ENCODE measurements at regions not wholly inside any gene's neighbourhood (a gene's known extent, or its start where the extent isn't known, plus 50 kb on each side); places are given as distances from the start of the nearest gene placed in this dataset.
A peak's percentile ranks its signal among the peaks of the same experiment; 100 is the strongest.

DNA sequence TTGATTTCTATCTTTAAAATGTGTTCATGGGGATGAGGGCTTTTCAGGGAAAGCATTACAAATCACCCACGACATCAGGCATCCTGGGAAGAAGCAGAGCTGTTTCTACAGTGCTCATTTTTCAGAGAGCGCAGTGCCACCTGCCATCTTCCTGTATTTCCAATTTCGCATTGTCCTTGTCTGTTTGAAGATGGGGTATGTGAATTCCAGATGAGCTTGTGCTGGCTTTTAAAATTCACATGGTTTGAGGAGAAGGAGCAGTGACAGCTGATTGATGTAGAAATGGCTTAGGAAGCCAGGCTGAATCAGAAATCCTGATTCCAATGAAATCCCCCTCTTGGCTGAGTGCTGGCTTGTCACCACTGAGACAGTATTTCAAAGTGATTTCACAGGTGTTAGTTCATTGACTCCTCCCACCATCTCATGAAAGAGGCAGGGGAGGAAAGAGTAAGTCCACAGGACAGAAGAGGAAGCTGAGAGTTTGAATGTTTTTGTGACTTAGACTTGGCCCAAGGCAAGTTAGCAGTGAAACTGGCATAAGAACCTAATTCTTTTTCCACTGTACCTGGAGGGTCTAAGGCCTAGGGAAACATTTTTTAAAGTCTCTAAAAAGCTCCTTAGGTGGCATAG, 344.6 kb upstream of the C11orf87 start:
- Histone ChIP-seq H3K36me3 (ENCODE audit: control insufficient read depth in 2 of 2, insufficient read depth in 2 of 2, low read length in 1 of 2) (no peaks in the 10 kb centered on the region), H3K27me3 (ENCODE audit: control insufficient read depth in 2 of 2, insufficient read depth in 1 of 2, low read length in 1 of 2) (no peaks in the 10 kb centered on the region), H3K4me3 (ENCODE audit: low read length in 2 of 2) (no peak overlapping the region), H3K9me3 (ENCODE audit: control insufficient read depth in 2 of 2, insufficient read depth in 1 of 2, low read length in 1 of 2) (no peaks in the 10 kb centered on the region), H3K27ac (ENCODE audit: low read depth in 1 of 2, low read length in 1 of 2) (peak overlapping the region in 1 of 2 donors; percentile 2), H3K4me1 (ENCODE audit: control insufficient read depth in 2 of 2, insufficient read depth in 2 of 2, low read length in 2 of 2) (peaks cover 0 to 6% of the 10 kb centered on the region in 2 donors)
- DNase-seq (ENCODE audit: low read depth in 6 of 9, low spot score in 9 of 9) = peak in 7 of 9 donors; percentile 19 to 77 (median 40)
- 93% methylated on average over 3 of the region's 3 CpGs for WGBS

DNA sequence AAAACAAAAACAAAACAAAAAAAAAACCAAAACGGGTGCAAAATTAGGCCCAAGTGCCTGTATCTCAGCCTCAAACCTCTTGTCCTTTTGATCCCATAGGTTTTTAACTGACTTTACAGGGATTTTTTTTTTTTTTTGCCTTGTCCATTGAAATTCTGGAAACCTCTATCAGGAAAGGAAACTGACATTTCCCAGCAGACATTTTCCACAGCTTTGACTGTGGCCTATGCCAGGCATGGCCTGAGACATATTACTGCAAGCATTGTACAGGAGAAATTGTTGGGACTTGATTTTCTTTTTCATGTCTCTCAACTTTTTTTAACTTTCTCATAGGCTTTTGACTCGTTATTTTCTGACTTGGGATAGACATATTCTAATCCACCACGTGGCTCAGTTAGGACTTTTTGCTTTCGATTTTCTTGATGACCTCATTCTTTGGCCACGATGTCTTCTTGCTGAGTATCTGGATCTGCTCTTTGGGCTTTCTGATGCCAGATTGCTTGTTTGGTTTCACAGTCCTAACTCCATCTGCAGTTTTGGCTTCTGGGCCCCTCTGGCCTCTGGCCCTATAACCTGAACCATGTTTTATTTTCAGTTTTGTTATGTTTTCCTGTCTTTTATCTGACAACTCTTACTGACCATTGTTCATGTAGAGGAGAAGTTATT, 336.1 kb upstream of the C11orf87 start:
- H3K4me3 ChIP-seq (ENCODE audit: low read length in 2 of 2) = no peak overlapping the region
- H3K27me3 ChIP-seq (ENCODE audit: control insufficient read depth in 2 of 2, insufficient read depth in 1 of 2, low read length in 1 of 2) = no peaks in the 10 kb centered on the region
- no peak overlapping the region for H3K27ac ChIP-seq (ENCODE audit: low read depth in 1 of 2, low read length in 1 of 2)
- DNase-seq (ENCODE audit: low read depth in 6 of 9, low spot score in 9 of 9) = no peak
- no peaks in the 10 kb centered on the region for H3K9me3 ChIP-seq (ENCODE audit: control insufficient read depth in 2 of 2, insufficient read depth in 1 of 2, low read length in 1 of 2)
- WGBS = 96% methylated on average over 5 of the region's 5 CpGs
- H3K4me1 ChIP-seq (ENCODE audit: control insufficient read depth in 2 of 2, insufficient read depth in 2 of 2, low read length in 2 of 2) = peaks cover 2 to 4% of the 10 kb centered on the region in 2 donors
- no peaks in the 10 kb centered on the region for H3K36me3 ChIP-seq (ENCODE audit: control insufficient read depth in 2 of 2, insufficient read depth in 2 of 2, low read length in 1 of 2)

DNA sequence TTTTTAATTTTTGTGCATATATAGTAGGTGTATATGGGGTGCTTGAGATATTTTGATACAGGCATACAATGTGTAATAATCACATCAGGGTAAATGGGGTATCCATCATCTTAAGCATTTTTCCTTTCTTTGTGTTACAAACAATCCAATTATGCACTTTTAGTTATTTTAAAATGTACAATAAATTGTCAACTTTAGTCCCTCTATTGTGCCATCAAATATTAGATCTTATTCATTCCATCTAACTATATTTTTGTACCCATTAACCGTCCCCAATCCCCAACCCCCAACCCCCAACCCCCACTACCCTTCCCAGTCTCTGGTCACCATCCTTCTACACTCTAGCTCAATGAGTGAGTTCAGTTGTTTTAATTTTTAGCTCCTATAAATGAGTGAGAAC, 335.1 kb upstream of the C11orf87 start:
- no peak for DNase-seq (ENCODE audit: low read depth in 6 of 9, low spot score in 9 of 9)
- Histone ChIP-seq H3K4me1 (ENCODE audit: control insufficient read depth in 2 of 2, insufficient read depth in 2 of 2, low read length in 2 of 2) (peaks cover 2 to 4% of the 10 kb centered on the region in 2 donors), H3K9me3 (ENCODE audit: control insufficient read depth in 2 of 2, insufficient read depth in 1 of 2, low read length in 1 of 2) (no peaks in the 10 kb centered on the region), H3K27ac (ENCODE audit: low read depth in 1 of 2, low read length in 1 of 2) (no peak overlapping the region), H3K27me3 (ENCODE audit: control insufficient read depth in 2 of 2, insufficient read depth in 1 of 2, low read length in 1 of 2) (no peaks in the 10 kb centered on the region), H3K36me3 (ENCODE audit: control insufficient read depth in 2 of 2, insufficient read depth in 2 of 2, low read length in 1 of 2) (no peaks in the 10 kb centered on the region), H3K4me3 (ENCODE audit: low read length in 2 of 2) (no peak overlapping the region)
- 91% methylated on average over 1 of the region's 1 CpG for WGBS

DNA sequence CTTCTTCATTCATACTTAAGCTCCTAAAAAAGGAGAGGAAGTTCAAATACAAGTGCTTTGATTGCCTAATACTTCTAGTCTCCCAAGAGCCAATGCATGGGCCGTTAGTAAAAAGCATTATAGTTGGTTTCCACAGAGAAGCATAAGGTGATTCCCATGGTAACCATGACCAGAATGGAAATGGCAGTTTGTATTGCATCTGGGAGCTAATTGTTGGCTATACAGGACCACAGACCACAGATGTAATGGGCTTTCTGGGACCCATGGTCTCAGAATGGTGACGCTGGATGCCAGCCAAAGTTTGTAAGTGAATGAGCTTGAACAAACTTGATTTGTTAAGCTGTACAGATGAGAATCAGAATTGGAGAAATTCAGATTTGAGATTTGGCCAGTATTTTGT, 333.9 kb upstream of the C11orf87 start:
- Histone ChIP-seq H3K36me3 (ENCODE audit: control insufficient read depth in 2 of 2, insufficient read depth in 2 of 2, low read length in 1 of 2) (no peaks in the 10 kb centered on the region), H3K4me3 (ENCODE audit: low read length in 2 of 2) (no peak overlapping the region)
- DNase-seq (ENCODE audit: low read depth in 6 of 9, low spot score in 9 of 9) = no peak

DNA sequence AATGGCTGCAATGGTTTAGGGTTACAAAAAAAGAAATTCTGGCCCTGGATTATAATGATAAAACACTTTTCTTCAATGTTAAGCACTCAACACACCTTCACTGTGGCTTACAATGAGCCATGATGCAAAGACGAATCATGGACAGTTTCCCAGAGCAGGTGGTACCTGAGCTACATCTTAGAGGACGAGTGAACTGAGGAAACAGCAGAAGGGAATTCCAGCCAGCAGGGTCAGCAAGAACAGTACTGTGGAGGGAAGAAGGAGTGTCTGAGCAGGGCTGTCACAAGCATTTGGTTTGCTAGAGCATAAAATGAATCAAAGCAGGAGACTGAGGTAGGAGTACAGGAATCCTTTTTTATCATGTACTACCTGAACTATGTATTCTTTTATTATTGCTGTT, 332.8 kb upstream of the C11orf87 start:
- 91% methylated on average over 2 of the region's 2 CpGs for WGBS
- no peak overlapping the region for H3K4me3 ChIP-seq (ENCODE audit: low read length in 2 of 2)

More for the DNA sequence above, 333.9 kb upstream of the C11orf87 start:
- Histone ChIP-seq H3K27me3 (ENCODE audit: control insufficient read depth in 2 of 2, insufficient read depth in 1 of 2, low read length in 1 of 2) (no peaks in the 10 kb centered on the region), H3K4me1 (ENCODE audit: control insufficient read depth in 2 of 2, insufficient read depth in 2 of 2, low read length in 2 of 2) (peaks cover 2 to 4% of the 10 kb centered on the region in 2 donors), H3K27ac (ENCODE audit: low read depth in 1 of 2, low read length in 1 of 2) (no peak overlapping the region), H3K9me3 (ENCODE audit: control insufficient read depth in 2 of 2, insufficient read depth in 1 of 2, low read length in 1 of 2) (no peaks in the 10 kb centered on the region)
- WGBS = 95% methylated on average over 2 of the region's 2 CpGs

DNA sequence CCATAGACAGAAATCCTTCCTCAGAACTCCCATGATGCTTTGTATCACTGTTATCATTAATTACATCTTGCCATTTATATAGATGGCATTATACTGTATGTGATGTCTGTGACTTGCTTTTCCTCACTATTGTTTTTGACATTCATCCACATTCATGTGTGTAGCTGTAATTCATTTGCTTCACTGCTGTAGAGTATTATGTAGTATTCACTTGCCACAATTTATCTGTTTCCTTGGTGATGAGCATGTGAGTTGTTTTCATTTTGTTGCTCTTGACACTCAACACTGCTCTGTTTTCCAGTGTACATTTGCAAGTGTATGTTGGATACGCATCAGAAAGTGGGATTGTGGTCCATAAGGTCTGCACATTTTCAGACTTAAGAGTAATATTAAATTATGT, 328.6 kb upstream of the C11orf87 start:
- WGBS = 99% methylated on average over 1 of the region's 1 CpG
- no peak overlapping the region for H3K4me3 ChIP-seq (ENCODE audit: low read length in 2 of 2)

More for the DNA sequence above, 332.8 kb upstream of the C11orf87 start:
- H3K36me3 ChIP-seq (ENCODE audit: control insufficient read depth in 2 of 2, insufficient read depth in 2 of 2, low read length in 1 of 2) = no peaks in the 10 kb centered on the region
- H3K4me1 ChIP-seq (ENCODE audit: control insufficient read depth in 2 of 2, insufficient read depth in 2 of 2, low read length in 2 of 2) = peaks cover 2 to 4% of the 10 kb centered on the region in 2 donors
- DNase-seq (ENCODE audit: low read depth in 6 of 9, low spot score in 9 of 9) = no peak
- H3K9me3 ChIP-seq (ENCODE audit: control insufficient read depth in 2 of 2, insufficient read depth in 1 of 2, low read length in 1 of 2) = no peaks in the 10 kb centered on the region
- no peaks in the 10 kb centered on the region for H3K27me3 ChIP-seq (ENCODE audit: control insufficient read depth in 2 of 2, insufficient read depth in 1 of 2, low read length in 1 of 2)
- H3K27ac ChIP-seq (ENCODE audit: low read depth in 1 of 2, low read length in 1 of 2) = no peak overlapping the region

DNA sequence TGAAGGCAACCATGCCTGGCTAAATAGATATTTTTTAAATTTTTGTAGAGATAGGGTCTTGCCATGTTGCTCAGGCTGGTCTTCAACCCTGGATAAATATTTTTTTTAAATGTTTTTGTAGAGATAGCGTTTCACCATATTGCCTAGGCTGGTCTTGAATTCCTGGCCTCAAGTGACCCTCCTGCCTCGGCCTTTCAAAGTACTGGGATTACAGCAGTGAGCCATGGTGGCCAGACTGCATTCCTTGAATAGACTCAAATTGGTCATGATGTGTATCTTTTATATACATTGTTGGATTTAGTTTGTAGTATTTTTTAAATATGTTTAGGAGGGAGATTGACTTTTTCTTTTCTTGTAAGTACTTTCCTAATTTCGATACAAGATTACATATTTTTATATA, 325.7 kb upstream of the C11orf87 start:
- no peaks in the 10 kb centered on the region for H3K4me1 ChIP-seq (ENCODE audit: control insufficient read depth in 2 of 2, insufficient read depth in 2 of 2, low read length in 2 of 2)
- no peak overlapping the region for H3K27ac ChIP-seq (ENCODE audit: low read depth in 1 of 2, low read length in 1 of 2)
- no peak for DNase-seq (ENCODE audit: low read depth in 6 of 9, low spot score in 9 of 9)
- H3K36me3 ChIP-seq (ENCODE audit: control insufficient read depth in 2 of 2, insufficient read depth in 2 of 2, low read length in 1 of 2) = no peaks in the 10 kb centered on the region
- 95% methylated on average over 3 of the region's 3 CpGs for WGBS
- no peak overlapping the region for H3K4me3 ChIP-seq (ENCODE audit: low read length in 2 of 2)
- H3K27me3 ChIP-seq (ENCODE audit: control insufficient read depth in 2 of 2, insufficient read depth in 1 of 2, low read length in 1 of 2) = no peaks in the 10 kb centered on the region
- H3K9me3 ChIP-seq (ENCODE audit: control insufficient read depth in 2 of 2, insufficient read depth in 1 of 2, low read length in 1 of 2) = no peaks in the 10 kb centered on the region

More for the DNA sequence above, 328.6 kb upstream of the C11orf87 start:
- Histone ChIP-seq H3K4me1 (ENCODE audit: control insufficient read depth in 2 of 2, insufficient read depth in 2 of 2, low read length in 2 of 2) (peaks cover 2 to 4% of the 10 kb centered on the region in 2 donors), H3K27me3 (ENCODE audit: control insufficient read depth in 2 of 2, insufficient read depth in 1 of 2, low read length in 1 of 2) (no peaks in the 10 kb centered on the region), H3K9me3 (ENCODE audit: control insufficient read depth in 2 of 2, insufficient read depth in 1 of 2, low read length in 1 of 2) (no peaks in the 10 kb centered on the region), H3K27ac (ENCODE audit: low read depth in 1 of 2, low read length in 1 of 2) (no peak overlapping the region), H3K36me3 (ENCODE audit: control insufficient read depth in 2 of 2, insufficient read depth in 2 of 2, low read length in 1 of 2) (no peaks in the 10 kb centered on the region)
- DNase-seq (ENCODE audit: low read depth in 6 of 9, low spot score in 9 of 9) = no peak

DNA sequence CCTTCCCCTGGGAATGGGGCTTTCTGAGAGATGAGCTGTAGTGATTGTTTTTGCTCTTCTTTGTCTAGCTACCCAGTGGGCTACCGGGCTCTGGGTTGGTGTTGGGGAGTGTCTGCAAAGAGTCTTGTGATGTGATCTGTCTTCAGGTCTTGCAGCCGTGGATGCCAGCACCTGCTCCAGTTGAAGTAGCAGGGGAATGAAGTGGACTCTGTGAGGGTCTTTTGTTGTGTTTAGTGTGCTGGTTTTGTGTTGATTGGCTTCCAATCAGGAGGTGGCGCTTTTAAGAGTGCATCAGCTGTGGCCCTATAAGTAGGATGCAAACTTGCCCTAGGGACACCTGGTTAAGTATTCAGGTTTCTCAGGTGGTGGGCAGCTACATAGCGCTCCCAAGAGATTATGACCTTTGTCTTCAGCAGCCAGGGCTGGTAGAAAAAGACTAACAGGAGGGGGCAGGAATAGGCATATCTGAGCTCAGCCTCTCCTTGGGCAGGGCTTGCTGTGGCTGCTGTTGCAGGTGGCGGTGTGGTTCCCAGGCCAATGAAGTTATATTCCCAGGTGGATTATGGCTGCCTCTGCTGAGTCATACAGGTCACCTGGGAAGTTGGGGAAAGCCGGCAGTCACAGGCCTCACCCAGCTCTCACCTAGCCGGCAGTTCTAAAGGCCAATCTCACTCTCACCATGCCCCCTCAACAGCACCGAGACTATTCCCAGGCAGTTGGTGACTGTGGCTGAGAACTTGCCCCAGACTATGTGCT, 315.7 kb upstream of the C11orf87 start:
- Histone ChIP-seq H3K9me3 (ENCODE audit: control insufficient read depth in 2 of 2, insufficient read depth in 1 of 2, low read length in 1 of 2) (no peaks in the 10 kb centered on the region), H3K27ac (ENCODE audit: low read depth in 1 of 2, low read length in 1 of 2) (no peak overlapping the region), H3K4me3 (ENCODE audit: low read length in 2 of 2) (no peak overlapping the region), H3K4me1 (ENCODE audit: control insufficient read depth in 2 of 2, insufficient read depth in 2 of 2, low read length in 2 of 2) (no peaks in the 10 kb centered on the region), H3K27me3 (ENCODE audit: control insufficient read depth in 2 of 2, insufficient read depth in 1 of 2, low read length in 1 of 2) (no peaks in the 10 kb centered on the region), H3K36me3 (ENCODE audit: control insufficient read depth in 2 of 2, insufficient read depth in 2 of 2, low read length in 1 of 2) (no peaks in the 10 kb centered on the region)
- no peak for DNase-seq (ENCODE audit: low read depth in 6 of 9, low spot score in 9 of 9)
- 97% methylated on average over 8 of the region's 8 CpGs for WGBS

DNA sequence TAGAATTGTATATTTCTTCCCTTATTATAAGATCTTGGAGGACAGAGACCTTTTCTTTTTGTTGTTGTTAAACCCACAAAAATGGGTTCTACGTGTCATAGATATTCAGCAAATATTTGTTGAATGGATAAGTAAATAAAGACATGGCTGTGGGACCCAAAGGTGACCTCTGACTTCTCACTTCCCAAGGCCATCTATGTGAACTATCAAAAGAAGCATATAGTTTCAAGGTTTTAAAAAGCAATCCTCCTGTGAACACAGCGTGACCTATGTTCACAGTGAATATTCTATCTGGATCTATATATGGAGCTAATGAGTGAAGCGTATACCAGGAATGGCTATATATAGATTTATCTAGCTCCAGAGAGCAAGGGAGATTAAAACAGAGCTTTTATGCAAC, 312.8 kb upstream of the C11orf87 start:
- no peaks in the 10 kb centered on the region for H3K27me3 ChIP-seq (ENCODE audit: control insufficient read depth in 2 of 2, insufficient read depth in 1 of 2, low read length in 1 of 2)
- H3K27ac ChIP-seq (ENCODE audit: low read depth in 1 of 2, low read length in 1 of 2) = no peak overlapping the region
- WGBS = 92% methylated on average over 3 of the region's 3 CpGs
- H3K36me3 ChIP-seq (ENCODE audit: control insufficient read depth in 2 of 2, insufficient read depth in 2 of 2, low read length in 1 of 2) = no peaks in the 10 kb centered on the region
- H3K4me3 ChIP-seq (ENCODE audit: low read length in 2 of 2) = no peak overlapping the region
- no peaks in the 10 kb centered on the region for H3K9me3 ChIP-seq (ENCODE audit: control insufficient read depth in 2 of 2, insufficient read depth in 1 of 2, low read length in 1 of 2)
- no peak for DNase-seq (ENCODE audit: low read depth in 6 of 9, low spot score in 9 of 9)
- H3K4me1 ChIP-seq (ENCODE audit: control insufficient read depth in 2 of 2, insufficient read depth in 2 of 2, low read length in 2 of 2) = no peaks in the 10 kb centered on the region

Measured in thymus (tissue), 11 donors.